ENCODE measurements at regions not wholly inside any gene's neighbourhood (a gene's known extent, or its start where the extent isn't known, plus 50 kb on each side); places are given as distances from the start of the nearest gene placed in this dataset.

DNA sequence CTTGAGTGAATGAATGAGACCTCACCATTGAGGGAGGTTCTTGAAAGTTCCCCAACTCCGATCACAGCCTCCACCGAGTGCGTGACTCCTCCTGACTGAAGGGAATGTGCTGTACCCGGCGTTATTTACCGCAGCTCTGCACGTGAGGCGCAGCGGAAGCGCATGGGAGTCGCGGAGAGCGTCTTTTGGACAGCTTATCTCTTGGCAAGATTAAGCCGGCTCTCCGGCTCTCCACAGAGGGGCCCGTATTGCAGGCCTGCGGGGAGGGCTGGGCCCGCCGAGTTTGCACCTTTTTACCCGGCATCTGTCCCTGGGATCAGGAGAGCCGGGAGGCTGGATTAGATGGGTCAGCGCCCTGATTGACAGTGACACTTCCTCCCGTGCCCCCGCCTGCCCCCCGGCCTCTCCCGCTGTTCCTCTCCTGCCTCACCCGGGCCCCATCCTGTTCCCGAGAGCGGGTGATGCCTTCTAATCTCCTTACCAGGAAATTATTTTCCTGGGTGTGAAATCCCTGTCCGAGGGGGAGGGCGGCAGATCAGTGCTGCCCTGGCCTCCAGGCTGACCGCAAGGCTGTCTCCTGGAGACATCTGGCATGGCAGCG is 176.3 kb downstream of the INHBB start:
- TF ChIP-seq, protein P1, sequence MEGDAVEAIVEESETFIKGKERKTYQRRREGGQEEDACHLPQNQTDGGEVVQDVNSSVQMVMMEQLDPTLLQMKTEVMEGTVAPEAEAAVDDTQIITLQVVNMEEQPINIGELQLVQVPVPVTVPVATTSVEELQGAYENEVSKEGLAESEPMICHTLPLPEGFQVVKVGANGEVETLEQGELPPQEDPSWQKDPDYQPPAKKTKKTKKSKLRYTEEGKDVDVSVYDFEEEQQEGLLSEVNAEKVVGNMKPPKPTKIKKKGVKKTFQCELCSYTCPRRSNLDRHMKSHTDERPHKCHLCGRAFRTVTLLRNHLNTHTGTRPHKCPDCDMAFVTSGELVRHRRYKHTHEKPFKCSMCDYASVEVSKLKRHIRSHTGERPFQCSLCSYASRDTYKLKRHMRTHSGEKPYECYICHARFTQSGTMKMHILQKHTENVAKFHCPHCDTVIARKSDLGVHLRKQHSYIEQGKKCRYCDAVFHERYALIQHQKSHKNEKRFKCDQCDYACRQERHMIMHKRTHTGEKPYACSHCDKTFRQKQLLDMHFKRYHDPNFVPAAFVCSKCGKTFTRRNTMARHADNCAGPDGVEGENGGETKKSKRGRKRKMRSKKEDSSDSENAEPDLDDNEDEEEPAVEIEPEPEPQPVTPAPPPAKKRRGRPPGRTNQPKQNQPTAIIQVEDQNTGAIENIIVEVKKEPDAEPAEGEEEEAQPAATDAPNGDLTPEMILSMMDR (IDR thresholded peaks at IDR 0.05): no peak
- no peak for TF ChIP-seq EZH2phosphoT487 (IDR thresholded peaks at IDR 0.05)
